DMS 273 treated with DMSO at 0.1 percent for 48 hours (cell line): ENCODE measurements at regions not wholly inside any gene's neighbourhood (a gene's known extent, or its start where the extent isn't known, plus 50 kb on each side); places are given as distances from the start of the nearest gene placed in this dataset.
"Not testable (repeated sequence)": the region's sequence is repeated elsewhere in the genome, so short reads cannot be mapped to it uniquely, and the experiment has no call there.

Source experiments
- DNase-seq: peaks from one replicate; lab custom pipeline; 2025; lab: John Stamatoyannopoulos, UW

GRCh38 chr11:134497586-134497985, 85.5 kb upstream of the B3GAT1 start:
- DNase-seq, result no peak

GRCh38 chr11:134496058-134496457, 84.0 kb upstream of the B3GAT1 start:
- DNase-seq, result not testable (repeated sequence)

- not testable (repeated sequence) for DNase-seq
Measured at GRCh38 chr11:134494395-134494794, 82.4 kb upstream of the B3GAT1 start.

- not testable (repeated sequence) for DNase-seq
Measured at GRCh38 chr11:134492411-134492810, 80.4 kb upstream of the B3GAT1 start.

GRCh38 chr11:134489728-134490127, 77.7 kb upstream of the B3GAT1 start:
- DNase-seq, result no peak

GRCh38 chr11:134488913-134489312, 76.9 kb upstream of the B3GAT1 start:
- DNase-seq, result no peak

GRCh38 chr11:134488512-134488911, 76.5 kb upstream of the B3GAT1 start:
- DNase-seq, result no peak

GRCh38 chr11:134487696-134488095, 75.7 kb upstream of the B3GAT1 start:
- DNase-seq, result no peak

- DNase-seq, result no peak
Measured at GRCh38 chr11:134486704-134487103, 74.7 kb upstream of the B3GAT1 start.

GRCh38 chr11:134486106-134486505, 74.1 kb upstream of the B3GAT1 start:
- DNase-seq, result no peak

GRCh38 chr11:134485316-134485715, 73.3 kb upstream of the B3GAT1 start:
- DNase-seq, result no peak

GRCh38 chr11:134483857-134484256, 71.8 kb upstream of the B3GAT1 start:
- DNase-seq, result no peak

GRCh38 chr11:134483291-134483690, 71.2 kb upstream of the B3GAT1 start:
- no peak for DNase-seq

GRCh38 chr11:134482865-134483264, 70.8 kb upstream of the B3GAT1 start:
- no peak for DNase-seq

GRCh38 chr11:134481933-134482527, 70.0 kb upstream of the B3GAT1 start:
- no peak for DNase-seq

- DNase-seq, result no peak
Measured at GRCh38 chr11:134481135-134481534, 69.1 kb upstream of the B3GAT1 start.

GRCh38 chr11:134480136-134480712, 68.2 kb upstream of the B3GAT1 start:
- no peak for DNase-seq

- DNase-seq, result no peak
Measured at GRCh38 chr11:134479206-134480135, 67.4 kb upstream of the B3GAT1 start.

- no peak for DNase-seq
Measured at GRCh38 chr11:134478611-134479010, 66.6 kb upstream of the B3GAT1 start.

- DNase-seq, result no peak
Measured at GRCh38 chr11:134478176-134478575, 66.1 kb upstream of the B3GAT1 start.

- no peak for DNase-seq
Measured at GRCh38 chr11:134477486-134477885, 65.4 kb upstream of the B3GAT1 start.

GRCh38 chr11:134476435-134477021, 64.5 kb upstream of the B3GAT1 start:
- no peak for DNase-seq

GRCh38 chr11:134475951-134476350, 63.9 kb upstream of the B3GAT1 start:
- DNase-seq, result no peak
